ENCODE measurements at regions not wholly inside any gene's neighbourhood (a gene's known extent, or its start where the extent isn't known, plus 50 kb on each side); places are given as distances from the start of the nearest gene placed in this dataset.

GRCh38 chr11:8830641-8831040 is 80.3 kb upstream of the AKIP1 start:
- TF ChIP-seq CTCF (IDR thresholded peaks at IDR 0.05; ENCODE audit: insufficient read depth in 1 of 2, low read depth in 1 of 2, low read length in 1 of 2, severe bottlenecking in 1 of 2, unreplicated experiment in 1 of 2) = no peak
- Histone ChIP-seq H3K4me3 (ENCODE audit: low read depth, low read length) (no peak overlapping the region), H3K4me1 (peaks cover 44% of the 10 kb centered on the region), H3K9me3 (no peaks in the 10 kb centered on the region), H3K36me3 (ENCODE audit: control insufficient read depth, insufficient read depth, low read length) (no peaks in the 10 kb centered on the region; the same call in 1 of the 2 replicates), H3K27me3 (replicated peaks; ENCODE audit: control insufficient read depth, insufficient read depth, low read length) (no peaks in the 10 kb centered on the region)
- POLR2A ChIA-PET = no interaction called here
- no peak for DNase-seq
- H3K9me3 Mint-ChIP-seq (ENCODE audit: unreplicated experiment) = no peaks in the 10 kb centered on the region
- no peaks in the 10 kb centered on the region for H3K27me3 Mint-ChIP-seq (ENCODE audit: insufficient read depth, unreplicated experiment)
- CTCF ChIA-PET = no interaction called here
- peaks cover 7% of the 10 kb centered on the region for H3K4me1 Mint-ChIP-seq (ENCODE audit: low read depth, unreplicated experiment)
- no peak overlapping the region for H3K4me3 Mint-ChIP-seq (ENCODE audit: unreplicated experiment)
- BruUV-seq (replicated peaks) = no TSS peak
- no peaks in the 10 kb centered on the region for H3K36me3 Mint-ChIP-seq (ENCODE audit: insufficient read depth, unreplicated experiment)
- H3K27ac Mint-ChIP-seq (ENCODE audit: unreplicated experiment) = no peak overlapping the region
- intact Hi-C loops (cut with micrococcal nuclease; ENCODE audit: unreplicated experiment) = no loop called here

- no peaks in the 10 kb centered on the region for H3K9me3 ChIP-seq
- BruUV-seq (replicated peaks) = no TSS peak
- Mint-ChIP-seq H3K4me1 (ENCODE audit: low read depth, unreplicated experiment) (peaks cover 7% of the 10 kb centered on the region), H3K27me3 (ENCODE audit: insufficient read depth, unreplicated experiment) (no peaks in the 10 kb centered on the region), H3K9me3 (ENCODE audit: unreplicated experiment) (no peaks in the 10 kb centered on the region), H3K36me3 (ENCODE audit: insufficient read depth, unreplicated experiment) (no peaks in the 10 kb centered on the region), H3K4me3 (ENCODE audit: unreplicated experiment) (no peak overlapping the region), H3K27ac (ENCODE audit: unreplicated experiment) (no peak overlapping the region)
- H3K27me3 ChIP-seq (replicated peaks; ENCODE audit: control insufficient read depth, insufficient read depth, low read length) = no peaks in the 10 kb centered on the region
- CTCF ChIA-PET = interaction anchor here (1.1 kb wide), 1 partner anchor 39 kb away, joined by 5 read pairs; no protein-coding TSS in a partner anchor
- TF ChIP-seq CTCF (IDR thresholded peaks at IDR 0.05; ENCODE audit: insufficient read depth in 1 of 2, low read depth in 1 of 2, low read length in 1 of 2, severe bottlenecking in 1 of 2, unreplicated experiment in 1 of 2) = no peak
- peaks cover 34% of the 10 kb centered on the region for H3K4me1 ChIP-seq
- intact Hi-C loops (cut with micrococcal nuclease; ENCODE audit: unreplicated experiment) = no loop called here
- POLR2A ChIA-PET = no interaction called here
- no peaks in the 10 kb centered on the region; the same call in 1 of the 2 replicates for H3K36me3 ChIP-seq (ENCODE audit: control insufficient read depth, insufficient read depth, low read length)
- no peak for DNase-seq
- no peak overlapping the region for H3K4me3 ChIP-seq (ENCODE audit: low read depth, low read length)
Observed at GRCh38 chr11:8831861-8832260, 79.1 kb upstream of the AKIP1 start.

GRCh38 chr11:8832571-8833260 is 78.3 kb upstream of the AKIP1 start:
- no peaks in the 10 kb centered on the region for H3K27me3 Mint-ChIP-seq (ENCODE audit: insufficient read depth, unreplicated experiment)
- no TSS peak for BruUV-seq (replicated peaks)
- CTCF ChIA-PET = interaction anchor here (1.1 kb wide), 1 partner anchor 38 kb away, joined by 5 read pairs; no protein-coding TSS in a partner anchor
- Histone ChIP-seq H3K36me3 (ENCODE audit: control insufficient read depth, insufficient read depth, low read length) (no peaks in the 10 kb centered on the region; the same call in 1 of the 2 replicates), H3K4me1 (peaks cover 25% of the 10 kb centered on the region), H3K9me3 (no peaks in the 10 kb centered on the region), H3K27me3 (replicated peaks; ENCODE audit: control insufficient read depth, insufficient read depth, low read length) (no peaks in the 10 kb centered on the region), H3K4me3 (ENCODE audit: low read depth, low read length) (no peak overlapping the region)
- H3K4me1 Mint-ChIP-seq (ENCODE audit: low read depth, unreplicated experiment) = peaks cover 7% of the 10 kb centered on the region
- no peaks in the 10 kb centered on the region for H3K36me3 Mint-ChIP-seq (ENCODE audit: insufficient read depth, unreplicated experiment)
- no peak overlapping the region for H3K4me3 Mint-ChIP-seq (ENCODE audit: unreplicated experiment)
- POLR2A ChIA-PET = no interaction called here
- intact Hi-C loops (cut with micrococcal nuclease; ENCODE audit: unreplicated experiment) = no loop called here
- TF ChIP-seq CTCF (IDR thresholded peaks at IDR 0.05; ENCODE audit: insufficient read depth in 1 of 2, low read depth in 1 of 2, low read length in 1 of 2, severe bottlenecking in 1 of 2, unreplicated experiment in 1 of 2) = no peak
- peak overlapping the region; percentile 50 for H3K27ac Mint-ChIP-seq (ENCODE audit: unreplicated experiment)
- peak; percentile 37 to 64 for DNase-seq
- H3K9me3 Mint-ChIP-seq (ENCODE audit: unreplicated experiment) = no peaks in the 10 kb centered on the region

All from Caco-2 (cell line).